ENCODE measurements at regions not wholly inside any gene's neighbourhood (a gene's known extent, or its start where the extent isn't known, plus 50 kb on each side); places are given as distances from the start of the nearest gene placed in this dataset.
"Not testable (repeated sequence)": the region's sequence is repeated elsewhere in the genome, so short reads cannot be mapped to it uniquely, and the experiment has no call there.

DNA sequence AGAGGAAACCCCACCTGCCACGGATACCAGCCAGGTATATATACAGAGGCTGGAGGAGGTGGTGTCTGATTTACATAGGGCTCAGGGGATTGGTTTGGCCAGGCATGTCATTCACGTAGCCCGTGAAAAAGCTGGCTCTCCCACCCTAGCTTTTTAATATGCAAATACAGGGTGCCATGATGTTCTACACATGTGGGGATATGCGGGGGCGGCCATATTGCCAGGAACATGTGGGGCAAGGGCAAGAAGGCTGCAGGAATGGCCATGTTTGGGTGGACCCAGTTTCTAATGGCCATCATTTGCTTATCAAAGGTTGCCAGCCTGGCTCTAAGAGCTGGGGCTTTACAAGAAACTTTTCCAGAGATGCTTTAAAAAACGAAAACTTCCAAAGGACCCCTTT is 131.5 kb upstream of the KIF5B start:
- no peak for ATAC-seq (ENCODE audit: low read depth in 2 of 2)
- no peak for DNase-seq
- Mint-ChIP-seq H3K36me3 (no peaks in the 10 kb centered on the region), H3K27me3 (no peaks in the 10 kb centered on the region), H3K9me3 (no peaks in the 10 kb centered on the region), H3K4me1 (peaks cover 4 to 12% (median 7%) of the 10 kb centered on the region in 3 donors), H3K27ac (peak overlapping the region in 2 of 6 donors; percentile 33 to 86), H3K4me3 (no peak overlapping the region)

DNA sequence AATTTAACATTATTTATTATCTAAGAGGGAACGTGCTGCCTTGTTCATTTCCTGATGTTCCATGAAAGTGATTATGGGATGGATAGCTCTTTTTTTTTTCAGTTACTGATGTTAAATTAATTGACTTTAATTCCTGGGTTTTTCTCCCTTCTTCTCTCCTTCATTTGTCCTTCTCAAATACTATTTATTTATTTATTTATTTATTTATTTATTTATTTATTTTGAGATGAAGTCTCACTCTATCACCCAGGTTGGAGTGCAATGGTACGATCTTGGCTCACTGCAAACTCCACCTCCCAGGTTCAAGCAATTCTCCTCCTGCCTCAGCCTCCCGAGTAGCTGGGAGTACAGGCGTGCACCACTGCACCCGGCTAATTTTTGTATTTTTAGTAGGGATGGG is 127.4 kb upstream of the KIF5B start:
- DNase-seq = not testable (repeated sequence)

DNA sequence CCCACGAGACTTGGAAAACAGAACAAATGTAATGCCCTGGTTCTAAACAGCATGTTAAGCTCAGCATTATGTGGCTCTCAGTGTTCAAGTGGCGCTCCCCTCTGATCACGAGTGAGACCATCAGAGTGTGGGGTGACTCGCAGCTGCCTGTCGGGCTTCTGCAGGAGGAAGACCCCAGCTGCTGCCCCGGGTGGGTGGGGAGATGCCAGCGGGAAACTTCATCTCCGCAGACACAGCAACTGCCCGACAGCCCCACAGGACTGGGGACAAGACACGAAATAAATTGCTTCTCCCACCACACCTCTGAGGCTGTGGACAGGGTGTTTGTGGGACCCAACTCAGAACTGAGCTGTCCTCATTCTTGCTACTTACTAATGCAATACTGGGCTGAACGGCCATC is 126.3 kb upstream of the KIF5B start:
- no peak for ATAC-seq (ENCODE audit: low read depth in 2 of 2)
- no peak for DNase-seq
- Mint-ChIP-seq H3K9me3 (no peaks in the 10 kb centered on the region), H3K4me1 (no peaks in the 10 kb centered on the region), H3K27me3 (peaks cover 0 to 5% (median 0%) of the 10 kb centered on the region in 3 donors), H3K4me3 (no peak overlapping the region), H3K36me3 (no peaks in the 10 kb centered on the region), H3K27ac (no peak overlapping the region)

More for the DNA sequence above, 127.4 kb upstream of the KIF5B start:
- not testable (repeated sequence) for H3K27me3 Mint-ChIP-seq; H3K36me3 Mint-ChIP-seq; H3K4me1 Mint-ChIP-seq; H3K9me3 Mint-ChIP-seq; H3K27ac Mint-ChIP-seq; ATAC-seq (ENCODE audit: low read depth in 2 of 2); H3K4me3 Mint-ChIP-seq

DNA sequence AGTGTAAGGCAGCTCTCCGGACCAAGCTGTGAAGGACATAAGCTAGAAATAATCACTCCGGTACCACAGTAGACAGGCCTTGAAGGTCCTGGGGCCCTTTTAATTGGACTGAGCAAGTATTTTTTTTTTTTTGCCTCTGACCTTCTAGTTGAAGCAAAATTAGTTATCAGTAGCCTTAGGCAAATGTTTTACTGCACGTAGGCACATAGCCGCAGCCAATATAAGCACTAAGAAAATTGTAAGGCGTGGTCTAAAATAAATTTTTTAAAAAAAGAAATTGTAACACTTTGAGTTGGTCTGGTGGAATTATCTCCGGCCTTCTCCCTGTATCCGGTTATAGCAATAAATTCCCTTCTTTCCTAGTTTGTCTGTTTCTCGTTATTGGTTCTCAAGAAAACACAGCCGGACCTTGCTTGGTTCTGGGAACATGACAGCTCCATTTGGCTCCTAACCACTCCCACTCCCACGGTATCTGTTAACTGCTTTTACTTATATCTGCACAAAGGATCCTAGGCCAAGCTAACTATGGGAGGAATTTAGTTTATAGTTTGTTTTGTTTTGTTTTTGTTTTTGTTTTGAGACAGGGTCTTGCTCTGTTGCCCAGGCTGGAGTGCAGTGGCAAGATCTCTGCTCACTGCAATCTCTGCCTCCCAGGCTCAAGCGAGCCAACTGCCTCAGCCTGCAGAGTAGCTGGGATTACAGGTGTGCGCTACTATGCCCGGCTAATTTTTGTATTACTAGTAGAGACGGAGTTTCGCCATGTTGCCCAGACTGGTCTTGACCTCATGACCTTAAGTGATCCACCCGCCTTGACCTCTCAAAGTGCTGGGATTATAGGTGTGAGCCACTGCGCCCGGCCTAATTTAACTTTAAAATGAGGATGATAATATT is 124.4 kb upstream of the KIF5B start:
- DNase-seq = no peak
- Mint-ChIP-seq H3K36me3 (no peaks in the 10 kb centered on the region), H3K27ac (no peak overlapping the region), H3K4me1 (no peaks in the 10 kb centered on the region), H3K4me3 (no peak overlapping the region), H3K9me3 (no peaks in the 10 kb centered on the region), H3K27me3 (peaks cover 0 to 5% (median 0%) of the 10 kb centered on the region in 3 donors)
- ATAC-seq (ENCODE audit: low read depth in 2 of 2) = no peak

DNA sequence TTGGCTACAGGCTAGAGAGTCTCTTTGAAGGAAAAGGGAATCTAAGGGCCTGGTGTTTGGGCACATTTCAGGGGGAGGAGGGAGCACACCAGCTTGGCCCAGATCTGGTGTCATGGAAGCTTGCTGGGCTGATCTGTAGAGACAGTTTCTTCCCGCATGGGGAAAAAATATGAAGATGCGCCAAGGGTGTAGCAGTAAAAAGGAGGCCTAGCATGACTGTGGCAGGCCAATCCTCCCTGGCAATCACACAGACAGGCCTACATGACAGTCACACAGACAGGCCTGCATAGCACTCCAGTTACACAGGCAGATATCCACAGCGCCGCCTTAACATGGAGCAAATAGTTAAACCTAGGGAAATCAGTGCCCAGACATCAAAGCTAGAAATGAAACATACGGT is 123.6 kb upstream of the KIF5B start:
- Mint-ChIP-seq H3K9me3 (peaks cover 0 to 1% (median 0%) of the 10 kb centered on the region in 7 donors), H3K36me3 (no peaks in the 10 kb centered on the region), H3K4me1 (no peaks in the 10 kb centered on the region), H3K27me3 (peaks cover 0 to 5% (median 0%) of the 10 kb centered on the region in 3 donors), H3K27ac (peak overlapping the region in 1 of 6 donors; percentile 86), H3K4me3 (no peak overlapping the region)
- ATAC-seq (ENCODE audit: low read depth in 2 of 2) = no peak
- no peak for DNase-seq

DNA sequence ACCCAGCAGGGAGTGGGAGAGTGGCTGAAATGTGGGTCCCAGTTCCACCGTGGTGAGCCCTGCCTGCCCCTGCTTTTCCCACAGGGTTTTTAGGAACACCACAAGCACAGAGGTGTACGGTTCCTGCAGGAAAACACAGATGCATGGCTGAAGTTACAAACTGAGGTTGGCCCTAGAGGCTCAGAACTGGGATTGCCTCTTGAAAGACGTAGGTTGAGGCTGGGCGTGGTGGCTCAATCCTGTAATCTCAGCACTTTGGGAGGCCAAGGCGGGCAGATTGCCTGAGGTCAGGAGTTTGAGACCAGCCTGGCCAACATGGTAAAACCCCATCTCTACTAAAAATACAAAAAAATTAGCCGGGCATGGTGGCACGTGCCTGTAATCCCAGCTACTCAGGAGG is 121.4 kb upstream of the KIF5B start:
- not testable (repeated sequence) for H3K4me1 Mint-ChIP-seq; H3K36me3 Mint-ChIP-seq; H3K4me3 Mint-ChIP-seq; DNase-seq; H3K27me3 Mint-ChIP-seq; H3K9me3 Mint-ChIP-seq; ATAC-seq (ENCODE audit: low read depth in 2 of 2); H3K27ac Mint-ChIP-seq

DNA sequence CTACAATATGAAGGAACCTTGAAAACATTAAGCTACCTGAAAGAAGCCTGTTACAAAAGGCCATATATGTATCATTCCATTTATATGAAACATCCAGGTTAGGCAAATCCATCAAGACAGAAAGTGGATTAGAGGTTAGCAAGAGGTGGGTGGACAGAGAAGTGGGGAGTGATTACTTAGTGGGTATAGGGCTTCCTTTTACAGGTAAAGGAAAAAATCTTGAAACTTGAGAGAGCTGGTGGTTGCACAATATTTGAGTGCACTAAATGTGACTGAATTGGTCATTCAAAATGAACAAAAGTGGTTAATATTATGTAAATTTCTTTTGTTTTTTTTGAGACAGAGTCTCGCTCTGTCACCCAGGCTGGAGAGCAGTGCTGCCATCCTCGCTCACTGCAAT is 119.4 kb upstream of the KIF5B start:
- DNase-seq = no peak
- peaks cover 0 to 1% (median 0%) of the 10 kb centered on the region in 7 donors for H3K9me3 Mint-ChIP-seq
- H3K4me1 Mint-ChIP-seq = no peaks in the 10 kb centered on the region
- ATAC-seq (ENCODE audit: low read depth in 2 of 2) = no peak
- H3K27ac Mint-ChIP-seq = no peak overlapping the region
- no peaks in the 10 kb centered on the region for H3K36me3 Mint-ChIP-seq
- no peaks in the 10 kb centered on the region for H3K27me3 Mint-ChIP-seq
- H3K4me3 Mint-ChIP-seq = no peak overlapping the region

DNA sequence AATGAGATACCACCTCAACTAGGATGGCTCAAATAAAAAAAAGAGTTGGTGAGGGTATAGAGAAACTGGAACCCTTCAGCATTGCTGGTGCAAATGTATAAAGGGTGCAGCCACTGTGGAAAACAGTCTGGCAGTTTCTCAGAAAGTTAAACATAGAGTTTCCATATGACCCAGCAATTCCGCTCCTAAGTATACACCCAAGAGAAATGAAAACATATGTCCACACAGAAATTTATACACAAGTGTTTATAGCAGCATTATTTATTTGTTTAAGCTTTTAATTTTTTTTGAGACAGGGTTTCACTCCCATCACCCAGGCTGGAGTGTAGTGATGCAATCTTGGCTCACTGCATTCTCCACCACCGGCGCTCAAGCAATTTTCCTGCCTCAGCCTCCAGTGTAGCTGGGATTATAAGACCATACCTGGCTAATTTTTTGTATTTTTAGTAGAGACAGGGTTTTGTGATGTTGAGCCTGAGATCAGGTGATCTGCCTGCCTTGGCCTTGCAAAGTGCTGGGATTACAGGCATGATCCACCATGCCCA is 118.2 kb upstream of the KIF5B start:
- H3K27me3 Mint-ChIP-seq = peaks cover 0 to 7% (median 7%) of the 10 kb centered on the region in 3 donors
- no peaks in the 10 kb centered on the region for H3K36me3 Mint-ChIP-seq
- H3K9me3 Mint-ChIP-seq = peaks cover 0 to 1% (median 0%) of the 10 kb centered on the region in 7 donors
- H3K4me3 Mint-ChIP-seq = no peak overlapping the region
- no peak overlapping the region for H3K27ac Mint-ChIP-seq
- no peaks in the 10 kb centered on the region for H3K4me1 Mint-ChIP-seq
- DNase-seq (no peak), ATAC-seq (ENCODE audit: low read depth in 2 of 2) (no peak)

DNA sequence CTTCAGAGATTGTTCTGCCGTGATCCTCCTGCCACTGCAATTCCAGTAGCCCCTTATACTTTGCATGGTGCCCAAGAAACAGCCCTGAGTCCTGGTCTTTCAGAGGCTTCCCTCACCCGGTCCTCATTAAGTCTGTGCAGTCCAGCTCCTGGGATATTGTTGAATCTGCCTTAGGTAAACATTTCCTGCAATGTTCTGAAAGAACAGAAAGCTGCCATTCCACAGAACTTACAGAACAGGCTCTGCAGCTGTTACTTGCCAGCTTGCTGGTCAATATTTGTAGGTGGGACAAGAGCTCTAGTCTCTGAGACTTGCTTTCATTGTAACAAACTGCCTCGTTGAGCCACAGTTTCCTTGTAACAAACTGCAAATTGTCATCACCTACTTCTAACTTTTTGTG is 115.0 kb upstream of the KIF5B start:
- Mint-ChIP-seq H3K4me3 (no peak overlapping the region), H3K36me3 (no peaks in the 10 kb centered on the region), H3K27ac (no peak overlapping the region), H3K27me3 (peaks cover 0 to 8% (median 7%) of the 10 kb centered on the region in 3 donors), H3K9me3 (peaks cover 0 to 1% (median 0%) of the 10 kb centered on the region in 7 donors), H3K4me1 (no peaks in the 10 kb centered on the region)
- ATAC-seq (ENCODE audit: low read depth in 2 of 2) (no peak), DNase-seq (no peak)

DNA sequence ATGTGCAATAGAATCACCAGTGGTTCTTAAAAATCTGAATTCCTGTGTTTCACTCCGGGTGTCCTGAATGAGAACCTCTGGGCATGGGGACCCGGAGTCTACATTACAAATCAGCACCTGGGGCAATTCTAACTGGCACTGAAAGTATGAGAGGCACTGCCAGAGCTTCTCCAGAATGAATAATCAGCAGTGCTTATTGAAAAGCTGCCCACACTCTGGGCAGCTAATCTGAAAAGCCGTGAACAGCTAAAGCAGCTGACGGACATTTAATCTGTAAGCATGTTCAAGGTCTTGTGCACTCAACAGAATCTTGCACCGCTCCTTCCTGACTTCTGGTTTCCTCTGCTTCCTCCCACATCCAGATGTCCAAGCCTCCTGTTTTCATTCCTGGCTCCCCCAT is 113.3 kb upstream of the KIF5B start:
- Mint-ChIP-seq H3K36me3 (no peaks in the 10 kb centered on the region), H3K27ac (peak overlapping the region in 1 of 6 donors; percentile 58), H3K9me3 (no peaks in the 10 kb centered on the region), H3K4me3 (no peak overlapping the region), H3K4me1 (no peaks in the 10 kb centered on the region), H3K27me3 (peaks cover 0 to 15% (median 11%) of the 10 kb centered on the region in 3 donors)
- ATAC-seq (ENCODE audit: low read depth in 2 of 2) = no peak
- DNase-seq = no peak

DNA sequence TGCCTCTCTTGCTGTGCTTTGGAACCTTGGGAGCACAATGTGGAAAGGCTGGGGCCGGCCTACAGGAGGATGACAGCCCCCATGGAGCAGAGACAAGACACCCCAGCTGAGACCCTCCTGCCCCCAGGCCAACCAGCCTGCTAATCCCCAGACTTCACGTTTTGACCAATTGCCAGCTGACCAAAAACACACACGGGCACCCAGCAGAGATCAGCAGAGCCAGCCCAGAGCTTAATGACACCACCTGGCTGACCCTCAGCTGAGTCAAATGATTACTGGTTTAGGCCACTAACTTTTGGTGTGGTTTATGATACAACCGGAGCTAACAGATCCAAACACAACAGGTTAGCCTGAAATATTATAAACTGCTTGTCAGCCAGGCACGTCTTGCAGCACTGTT is 111.2 kb upstream of the KIF5B start:
- H3K4me1 Mint-ChIP-seq = no peaks in the 10 kb centered on the region
- ATAC-seq (ENCODE audit: low read depth in 2 of 2) = no peak
- no peak overlapping the region for H3K4me3 Mint-ChIP-seq

DNA sequence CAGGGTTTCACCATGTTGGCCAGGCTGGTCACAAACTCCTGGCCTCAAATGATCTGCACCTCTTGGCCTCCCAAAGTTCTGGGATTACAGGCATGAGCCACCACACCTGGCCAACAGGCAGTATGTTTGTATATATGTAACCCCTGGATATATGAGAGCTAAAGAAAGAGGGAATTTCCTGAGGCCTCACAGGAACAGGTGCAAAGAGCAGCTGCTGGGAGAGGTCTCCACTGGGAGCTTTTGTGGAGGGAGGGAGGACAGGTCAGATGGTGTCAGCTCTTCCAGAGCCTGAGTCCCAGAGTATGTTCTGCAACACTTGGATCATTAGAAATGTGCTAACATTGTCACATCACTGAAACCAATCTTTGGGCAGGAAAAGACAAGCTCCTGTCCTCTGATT is 110.1 kb upstream of the KIF5B start:
- no peak for DNase-seq
- no peak overlapping the region for H3K27ac Mint-ChIP-seq
- H3K27me3 Mint-ChIP-seq = peaks cover 0 to 17% (median 11%) of the 10 kb centered on the region in 3 donors

More for the DNA sequence above, 111.2 kb upstream of the KIF5B start:
- H3K9me3 Mint-ChIP-seq = no peaks in the 10 kb centered on the region
- H3K27ac Mint-ChIP-seq = no peak overlapping the region
- peaks cover 0 to 17% (median 11%) of the 10 kb centered on the region in 3 donors for H3K27me3 Mint-ChIP-seq
- H3K36me3 Mint-ChIP-seq = no peaks in the 10 kb centered on the region
- no peak for DNase-seq

DNA sequence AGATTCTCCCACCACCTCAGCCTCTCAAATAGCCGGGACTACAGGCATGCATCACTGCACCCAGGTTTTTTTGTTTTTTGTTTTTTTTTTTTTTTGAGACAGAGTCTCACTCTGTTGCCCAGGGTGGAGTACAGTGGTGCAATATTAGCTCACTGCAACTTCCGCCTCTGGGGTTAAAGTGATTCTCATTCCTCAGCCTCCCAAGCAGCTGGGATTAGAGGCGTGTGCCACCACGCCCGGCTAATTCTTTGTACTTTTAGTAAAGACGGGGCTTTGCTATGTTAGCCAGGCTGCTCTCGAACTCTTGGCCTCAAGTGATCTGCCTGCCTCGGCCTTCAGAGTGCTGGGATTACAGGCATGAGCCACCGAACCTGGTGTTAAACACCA is 107.5 kb upstream of the KIF5B start:
- Mint-ChIP-seq H3K27ac (peak overlapping the region in 1 of 6 donors; percentile 54), H3K36me3 (no peaks in the 10 kb centered on the region), H3K4me1 (no peaks in the 10 kb centered on the region), H3K4me3 (no peak overlapping the region), H3K9me3 (no peaks in the 10 kb centered on the region), H3K27me3 (peaks cover 7 to 24% (median 9%) of the 10 kb centered on the region in 3 donors)
- ATAC-seq (ENCODE audit: low read depth in 2 of 2) (no peak), DNase-seq (no peak)

More for the DNA sequence above, 110.1 kb upstream of the KIF5B start:
- no peak overlapping the region for H3K4me3 Mint-ChIP-seq
- ATAC-seq (ENCODE audit: low read depth in 2 of 2) = no peak
- no peaks in the 10 kb centered on the region for H3K4me1 Mint-ChIP-seq
- no peaks in the 10 kb centered on the region for H3K9me3 Mint-ChIP-seq
- no peaks in the 10 kb centered on the region for H3K36me3 Mint-ChIP-seq

DNA sequence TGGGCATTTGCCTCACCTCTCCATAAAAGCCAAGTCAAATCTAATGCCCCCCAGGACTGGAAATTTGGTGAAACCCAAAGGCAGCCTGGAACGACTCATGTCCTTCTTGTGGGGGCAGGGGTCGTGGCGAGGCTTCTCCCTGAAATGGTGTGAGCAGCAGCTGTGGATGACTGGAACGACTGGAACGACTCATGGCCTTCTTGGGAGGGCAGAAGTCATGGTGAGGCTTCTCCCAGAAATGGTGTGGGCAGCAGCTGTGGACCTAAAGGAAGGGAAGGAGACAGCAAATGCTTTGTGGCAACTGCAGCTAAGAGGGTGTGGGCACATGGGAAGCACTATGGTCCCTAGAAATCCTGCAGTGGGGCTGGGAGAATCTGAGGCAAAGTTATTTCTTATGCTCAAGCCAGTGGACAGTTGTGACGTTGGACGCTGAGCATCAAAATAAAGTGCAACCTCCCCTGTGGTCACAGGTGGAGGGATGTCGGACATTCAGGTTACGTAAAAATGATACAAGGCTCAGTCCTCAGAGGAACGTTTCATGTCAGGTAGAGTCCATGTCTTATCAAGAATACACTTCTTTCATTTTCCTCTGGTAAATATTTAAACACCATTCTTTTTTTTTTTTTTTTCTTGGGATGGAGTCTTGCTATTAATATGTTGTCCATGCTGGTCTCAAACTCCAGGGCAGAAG is 107.0 kb upstream of the KIF5B start:
- DNase-seq (no peak), ATAC-seq (ENCODE audit: low read depth in 2 of 2) (no peak)
- Mint-ChIP-seq H3K27me3 (peaks cover 7 to 28% (median 9%) of the 10 kb centered on the region in 3 donors), H3K36me3 (no peaks in the 10 kb centered on the region), H3K4me1 (no peaks in the 10 kb centered on the region), H3K9me3 (no peaks in the 10 kb centered on the region), H3K27ac (peak overlapping the region in 2 of 6 donors; percentile 54 to 63), H3K4me3 (no peak overlapping the region)
